Liver (tissue), 8 donors: ENCODE measurements at regions not wholly inside any gene's neighbourhood (a gene's known extent, or its start where the extent isn't known, plus 50 kb on each side); places are given as distances from the start of the nearest gene placed in this dataset.

Source experiments
- DNase-seq: peaks from one replicate; pipeline ENCODE4 v3.0.0-alpha.2; 2017; ENCODE audit warnings: low spot score
- H3K27ac ChIP-seq, 2 donors: one replicate each; pipeline ENCODE4 v1.7.0; 2013; ENCODE audit warnings: inconsistent platforms in 2 of 2, low read length in 2 of 2, control low read depth in 1 of 2, low read depth in 1 of 2, mild to moderate bottlenecking in 1 of 2
- H3K27me3 ChIP-seq, 4 donors: one replicate each; pipeline versions ENCODE4 v1.6.1 to v1.7.0; 2013; ENCODE audit warnings: low read length in 3 of 4, inconsistent platforms in 1 of 4, mild to moderate bottlenecking in 1 of 4, moderate library complexity in 1 of 4; ENCODE audit not compliant: control insufficient read depth in 4 of 4, insufficient read depth in 4 of 4
- H3K36me3 ChIP-seq, 4 donors: one replicate each; pipeline versions ENCODE4 v1.6.1 to v1.7.0; 2013; ENCODE audit warnings: low read length in 3 of 4, mild to moderate bottlenecking in 3 of 4, low read depth in 1 of 4, moderate library complexity in 1 of 4; ENCODE audit not compliant: control insufficient read depth in 4 of 4, insufficient read depth in 3 of 4
- H3K4me1 ChIP-seq, 4 donors: one replicate each; pipeline versions ENCODE4 v1.6.1 to v1.7.0; 2013; ENCODE audit warnings: low read length in 3 of 4, mild to moderate bottlenecking in 3 of 4, moderate library complexity in 1 of 4; ENCODE audit not compliant: control insufficient read depth in 4 of 4, insufficient read depth in 4 of 4
- H3K4me3 ChIP-seq, 3 donors: one replicate each; pipeline versions ENCODE4 v1.6.1 to v1.7.0; 2013; ENCODE audit warnings: low read length in 3 of 3, control low read depth in 1 of 3, low read depth in 1 of 3, mild to moderate bottlenecking in 1 of 3
- H3K9ac ChIP-seq, 2 donors: one replicate each; pipeline ENCODE4 v1.7.0; 2013; ENCODE audit warnings: low read length in 2 of 2, mild to moderate bottlenecking in 2 of 2, moderate library complexity in 2 of 2, control low read depth in 1 of 2, low read depth in 1 of 2
- H3K9me3 ChIP-seq, 4 donors: one replicate each; pipeline versions ENCODE4 v1.6.1 to v1.7.0; 2013; ENCODE audit warnings: low read length in 3 of 4; ENCODE audit not compliant: control insufficient read depth in 4 of 4
- EGR1 ChIP-seq, 2 donors: IDR thresholded peaks; 2 replicates each; pipeline ENCODE4 v1.6.1; 2016 to 2018; ENCODE audit warnings: antibody characterized with exemption in 2 of 2, low read depth in 2 of 2
- FOXA1 ChIP-seq: IDR thresholded peaks from 2 replicates; pipeline ENCODE4 v1.6.1; 2016; ENCODE audit warnings: antibody characterized with exemption
- FOXA2 ChIP-seq: IDR thresholded peaks from 2 replicates; pipeline ENCODE4 v1.6.1; 2016; ENCODE audit warnings: antibody characterized with exemption
- GABPA ChIP-seq, 2 donors: IDR thresholded peaks in 1 of 2; conservative IDR thresholded peaks in 1 of 2; 2 replicates each; pipeline ENCODE4 v1.6.1; 2016; ENCODE audit warnings: antibody characterized with exemption in 2 of 2, mild to moderate bottlenecking in 1 of 2, moderate library complexity in 1 of 2
- HNF4A ChIP-seq, 2 donors: conservative IDR thresholded peaks; 2 replicates each; pipeline ENCODE4 v1.6.1; 2016; ENCODE audit warnings: antibody characterized with exemption in 2 of 2, mild to moderate bottlenecking in 2 of 2
- HNF4G ChIP-seq: IDR thresholded peaks from 2 replicates; pipeline ENCODE4 v1.6.1; 2016; ENCODE audit warnings: antibody characterized with exemption
- JUND ChIP-seq, 2 donors: IDR thresholded peaks; 2 replicates each; pipeline ENCODE4 v1.6.1; 2016; ENCODE audit warnings: antibody characterized with exemption in 2 of 2
- NR2F2 ChIP-seq: IDR thresholded peaks from 2 replicates; pipeline ENCODE4 v1.6.1; 2016; ENCODE audit warnings: antibody characterized with exemption
- RAD21 ChIP-seq, 2 donors: IDR thresholded peaks; 2 replicates each; pipeline ENCODE4 v1.6.1; 2016; ENCODE audit warnings: antibody characterized with exemption in 2 of 2, mild to moderate bottlenecking in 2 of 2
- RXRA ChIP-seq, 2 donors: IDR thresholded peaks; 2 replicates each; pipeline ENCODE4 v1.6.1; 2017 to 2018; ENCODE audit warnings: antibody characterized with exemption in 2 of 2, mild to moderate bottlenecking in 1 of 2
- SP1 ChIP-seq: IDR thresholded peaks from 2 replicates; pipeline ENCODE4 v1.6.1; 2018; ENCODE audit warnings: antibody characterized with exemption, mild to moderate bottlenecking
- TAF1 ChIP-seq: conservative IDR thresholded peaks from 2 replicates; pipeline ENCODE4 v1.6.1; 2016; ENCODE audit warnings: antibody characterized with exemption, mild to moderate bottlenecking
- YY1 ChIP-seq: IDR thresholded peaks from 2 replicates; pipeline ENCODE4 v1.6.1; 2016; ENCODE audit warnings: antibody characterized with exemption, mild to moderate bottlenecking
- WGBS: extraction: QIAGEN DNeasy Blood & Tissue Kit; methylation state at CpG from one replicate; pipeline ENCODE4 v1.1.7; 2013; 5-methylcytosine and 5-hydroxymethylcytosine counted together
- TF ChIP-seq, protein P1 (sequence below): fragments of 150-350 bp; IDR thresholded peaks from 2 replicates; pipeline ENCODE4 v1.5.1; 2017; ENCODE audit warnings: improper control_type of control experiment, low read depth, low read length; ENCODE audit not compliant: missing input control
- TF ChIP-seq, protein P2 (sequence below): IDR thresholded peaks from 2 replicates; pipeline ENCODE4 v1.6.1; 2016; ENCODE audit warnings: antibody characterized with exemption
- TF ChIP-seq, protein P3 (sequence below): IDR thresholded peaks from 2 replicates; pipeline ENCODE4 v1.6.1; 2016; ENCODE audit warnings: antibody characterized with exemption
- TF ChIP-seq, protein P4 (sequence below): IDR thresholded peaks from 2 replicates; pipeline ENCODE4 v1.6.1; 2016; ENCODE audit warnings: antibody characterized with exemption
- TF ChIP-seq, protein P5 (sequence below): IDR thresholded peaks from 2 replicates; pipeline ENCODE4 v1.6.1; 2016; ENCODE audit warnings: antibody characterized with exemption, mild to moderate bottlenecking
- donor health status: healthy.
- donor health status: healthy.
- donor health status: healthy.
- donor health status: healthy.
- donor health status: healthy.

DNA sequence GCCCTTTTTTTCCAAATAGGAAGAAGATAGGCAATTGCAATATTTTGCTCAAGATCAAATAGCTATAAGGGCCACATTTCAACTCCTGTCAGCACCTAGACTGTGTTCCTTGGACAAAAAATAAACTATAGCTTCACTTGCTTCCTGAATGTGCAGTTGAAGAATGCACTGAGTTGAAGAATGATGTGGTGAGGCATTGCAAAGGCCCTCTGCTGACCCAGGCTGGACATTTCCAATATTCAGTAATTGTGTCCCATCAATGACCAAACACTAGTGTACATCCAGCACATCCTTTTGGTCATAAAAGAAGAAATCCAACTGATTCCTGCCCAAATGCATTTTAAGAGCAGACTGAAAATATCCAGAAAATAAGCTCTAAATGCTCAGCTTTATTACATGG, 424.8 kb upstream of the TGFBR2 start:
- no peak overlapping the region for H3K27ac ChIP-seq
- H3K4me3 ChIP-seq, result no peak overlapping the region
- H3K36me3 ChIP-seq, result no peaks in the 10 kb centered on the region
- TF ChIP-seq EGR1 (IDR thresholded peaks at IDR 0.05; ENCODE audit: low read depth in 2 of 2) (no peak), TAF1 (no peak), HNF4G (no peak), SP1 (no peak), RXRA (IDR thresholded peaks at IDR 0.05) (no peak), JUND (IDR thresholded peaks at IDR 0.05) (no peak), NR2F2 (no peak), GABPA (IDR thresholded peaks at IDR 0.05 in 1 of 2, conservative IDR thresholded peaks at IDR 0.05 in 1 of 2) (no peak), FOXA1 (no peak), YY1 (no peak), FOXA2 (no peak), HNF4A (conservative IDR thresholded peaks at IDR 0.05) (no peak), RAD21 (IDR thresholded peaks at IDR 0.05) (no peak)
- TF ChIP-seq, protein P1, sequence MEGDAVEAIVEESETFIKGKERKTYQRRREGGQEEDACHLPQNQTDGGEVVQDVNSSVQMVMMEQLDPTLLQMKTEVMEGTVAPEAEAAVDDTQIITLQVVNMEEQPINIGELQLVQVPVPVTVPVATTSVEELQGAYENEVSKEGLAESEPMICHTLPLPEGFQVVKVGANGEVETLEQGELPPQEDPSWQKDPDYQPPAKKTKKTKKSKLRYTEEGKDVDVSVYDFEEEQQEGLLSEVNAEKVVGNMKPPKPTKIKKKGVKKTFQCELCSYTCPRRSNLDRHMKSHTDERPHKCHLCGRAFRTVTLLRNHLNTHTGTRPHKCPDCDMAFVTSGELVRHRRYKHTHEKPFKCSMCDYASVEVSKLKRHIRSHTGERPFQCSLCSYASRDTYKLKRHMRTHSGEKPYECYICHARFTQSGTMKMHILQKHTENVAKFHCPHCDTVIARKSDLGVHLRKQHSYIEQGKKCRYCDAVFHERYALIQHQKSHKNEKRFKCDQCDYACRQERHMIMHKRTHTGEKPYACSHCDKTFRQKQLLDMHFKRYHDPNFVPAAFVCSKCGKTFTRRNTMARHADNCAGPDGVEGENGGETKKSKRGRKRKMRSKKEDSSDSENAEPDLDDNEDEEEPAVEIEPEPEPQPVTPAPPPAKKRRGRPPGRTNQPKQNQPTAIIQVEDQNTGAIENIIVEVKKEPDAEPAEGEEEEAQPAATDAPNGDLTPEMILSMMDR, result no peak
- TF ChIP-seq, protein P2, sequence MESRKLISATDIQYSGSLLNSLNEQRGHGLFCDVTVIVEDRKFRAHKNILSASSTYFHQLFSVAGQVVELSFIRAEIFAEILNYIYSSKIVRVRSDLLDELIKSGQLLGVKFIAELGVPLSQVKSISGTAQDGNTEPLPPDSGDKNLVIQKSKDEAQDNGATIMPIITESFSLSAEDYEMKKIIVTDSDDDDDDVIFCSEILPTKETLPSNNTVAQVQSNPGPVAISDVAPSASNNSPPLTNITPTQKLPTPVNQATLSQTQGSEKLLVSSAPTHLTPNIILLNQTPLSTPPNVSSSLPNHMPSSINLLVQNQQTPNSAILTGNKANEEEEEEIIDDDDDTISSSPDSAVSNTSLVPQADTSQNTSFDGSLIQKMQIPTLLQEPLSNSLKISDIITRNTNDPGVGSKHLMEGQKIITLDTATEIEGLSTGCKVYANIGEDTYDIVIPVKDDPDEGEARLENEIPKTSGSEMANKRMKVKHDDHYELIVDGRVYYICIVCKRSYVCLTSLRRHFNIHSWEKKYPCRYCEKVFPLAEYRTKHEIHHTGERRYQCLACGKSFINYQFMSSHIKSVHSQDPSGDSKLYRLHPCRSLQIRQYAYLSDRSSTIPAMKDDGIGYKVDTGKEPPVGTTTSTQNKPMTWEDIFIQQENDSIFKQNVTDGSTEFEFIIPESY, result no peak
- TF ChIP-seq, protein P3, sequence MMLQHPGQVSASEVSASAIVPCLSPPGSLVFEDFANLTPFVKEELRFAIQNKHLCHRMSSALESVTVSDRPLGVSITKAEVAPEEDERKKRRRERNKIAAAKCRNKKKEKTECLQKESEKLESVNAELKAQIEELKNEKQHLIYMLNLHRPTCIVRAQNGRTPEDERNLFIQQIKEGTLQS, result no peak
- TF ChIP-seq, protein P4, sequence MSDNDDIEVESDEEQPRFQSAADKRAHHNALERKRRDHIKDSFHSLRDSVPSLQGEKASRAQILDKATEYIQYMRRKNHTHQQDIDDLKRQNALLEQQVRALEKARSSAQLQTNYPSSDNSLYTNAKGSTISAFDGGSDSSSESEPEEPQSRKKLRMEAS, result no peak
- TF ChIP-seq, protein P5, sequence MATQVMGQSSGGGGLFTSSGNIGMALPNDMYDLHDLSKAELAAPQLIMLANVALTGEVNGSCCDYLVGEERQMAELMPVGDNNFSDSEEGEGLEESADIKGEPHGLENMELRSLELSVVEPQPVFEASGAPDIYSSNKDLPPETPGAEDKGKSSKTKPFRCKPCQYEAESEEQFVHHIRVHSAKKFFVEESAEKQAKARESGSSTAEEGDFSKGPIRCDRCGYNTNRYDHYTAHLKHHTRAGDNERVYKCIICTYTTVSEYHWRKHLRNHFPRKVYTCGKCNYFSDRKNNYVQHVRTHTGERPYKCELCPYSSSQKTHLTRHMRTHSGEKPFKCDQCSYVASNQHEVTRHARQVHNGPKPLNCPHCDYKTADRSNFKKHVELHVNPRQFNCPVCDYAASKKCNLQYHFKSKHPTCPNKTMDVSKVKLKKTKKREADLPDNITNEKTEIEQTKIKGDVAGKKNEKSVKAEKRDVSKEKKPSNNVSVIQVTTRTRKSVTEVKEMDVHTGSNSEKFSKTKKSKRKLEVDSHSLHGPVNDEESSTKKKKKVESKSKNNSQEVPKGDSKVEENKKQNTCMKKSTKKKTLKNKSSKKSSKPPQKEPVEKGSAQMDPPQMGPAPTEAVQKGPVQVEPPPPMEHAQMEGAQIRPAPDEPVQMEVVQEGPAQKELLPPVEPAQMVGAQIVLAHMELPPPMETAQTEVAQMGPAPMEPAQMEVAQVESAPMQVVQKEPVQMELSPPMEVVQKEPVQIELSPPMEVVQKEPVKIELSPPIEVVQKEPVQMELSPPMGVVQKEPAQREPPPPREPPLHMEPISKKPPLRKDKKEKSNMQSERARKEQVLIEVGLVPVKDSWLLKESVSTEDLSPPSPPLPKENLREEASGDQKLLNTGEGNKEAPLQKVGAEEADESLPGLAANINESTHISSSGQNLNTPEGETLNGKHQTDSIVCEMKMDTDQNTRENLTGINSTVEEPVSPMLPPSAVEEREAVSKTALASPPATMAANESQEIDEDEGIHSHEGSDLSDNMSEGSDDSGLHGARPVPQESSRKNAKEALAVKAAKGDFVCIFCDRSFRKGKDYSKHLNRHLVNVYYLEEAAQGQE, result no peak
- DNase-seq, result no peak
- no peaks in the 10 kb centered on the region for H3K27me3 ChIP-seq
- no peaks in the 10 kb centered on the region for H3K4me1 ChIP-seq
- H3K9ac ChIP-seq, result no peak overlapping the region
- H3K9me3 ChIP-seq, result no peaks in the 10 kb centered on the region

DNA sequence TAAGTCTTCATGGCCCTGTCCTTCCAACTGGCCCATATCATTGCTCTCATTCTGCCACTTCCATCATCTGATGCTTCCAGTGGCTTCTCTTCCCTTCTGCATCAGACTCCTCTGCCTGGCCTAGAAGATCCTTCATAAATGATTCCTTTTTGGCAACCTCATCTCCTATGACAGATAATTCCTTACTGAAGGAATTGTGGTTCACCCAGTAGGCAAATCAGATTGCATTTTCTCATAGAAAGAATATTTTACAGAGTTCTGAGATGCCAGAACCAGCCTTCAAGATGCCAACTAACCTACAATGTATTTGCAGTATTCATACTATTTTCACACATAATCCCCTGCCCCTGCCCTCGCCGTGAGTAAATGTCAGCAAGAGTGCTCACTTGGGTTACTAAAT, 423.0 kb upstream of the TGFBR2 start:
- H3K4me3 ChIP-seq, result no peak overlapping the region
- H3K36me3 ChIP-seq, result no peaks in the 10 kb centered on the region
- H3K9me3 ChIP-seq, result no peaks in the 10 kb centered on the region
- H3K27me3 ChIP-seq, result no peaks in the 10 kb centered on the region
- H3K4me1 ChIP-seq, result no peaks in the 10 kb centered on the region
- TF ChIP-seq HNF4A (conservative IDR thresholded peaks at IDR 0.05) (no peak), TAF1 (no peak), YY1 (no peak), EGR1 (IDR thresholded peaks at IDR 0.05; ENCODE audit: low read depth in 2 of 2) (no peak), GABPA (IDR thresholded peaks at IDR 0.05 in 1 of 2, conservative IDR thresholded peaks at IDR 0.05 in 1 of 2) (no peak), NR2F2 (no peak), RXRA (IDR thresholded peaks at IDR 0.05) (no peak), FOXA1 (no peak)
- TF ChIP-seq, protein P2, result no peak
- TF ChIP-seq, protein P5, result no peak
- TF ChIP-seq, protein P4, result no peak
- 96% methylated on average over 2 of the region's 2 CpGs for WGBS
- H3K9ac ChIP-seq, result no peak overlapping the region
- DNase-seq, result no peak
- no peak overlapping the region for H3K27ac ChIP-seq
